ENCODE measurements at regions not wholly inside any gene's neighbourhood (a gene's known extent, or its start where the extent isn't known, plus 50 kb on each side); places are given as distances from the start of the nearest gene placed in this dataset.
"Not testable (repeated sequence)": the region's sequence is repeated elsewhere in the genome, so short reads cannot be mapped to it uniquely, and the experiment has no call there.

GRCh38 chr7:106570146-106570545 is 90.8 kb downstream of the CCDC71L start:
- Histone ChIP-seq H3K27ac (no peak overlapping the region), H3K9me3 (no peaks in the 10 kb centered on the region), H3K36me3 (no peaks in the 10 kb centered on the region), H3K27me3 (no peaks in the 10 kb centered on the region), H3K4me1 (peaks cover 0 to 4% (median 0%) of the 10 kb centered on the region in 4 donors), H3K4me3 (no peak overlapping the region)
- TF ChIP-seq EP300 (IDR thresholded peaks at IDR 0.05; ENCODE audit: low read depth): no peak
- TF ChIP-seq POLR2A (IDR thresholded peaks at IDR 0.05): no peak
- no peak for TF ChIP-seq CTCF (IDR thresholded peaks at IDR 0.05)
- TF ChIP-seq POLR2AphosphoS5 (IDR thresholded peaks at IDR 0.05): no peak
- 92 to 96% methylated on average over 2 of the region's 2 CpGs for WGBS, 2 donors (ENCODE audit: low coverage in 1 of 2)
- DNase-seq: no peak
- in situ Hi-C loops (cut with MboI; ENCODE audit: low pct_ligation_motif_present in 1 of 4, low pct_unique_long_range_greater_than_20kb in 1 of 4, low sequenced_read_pairs in 3 of 4) (no loop called here), intact Hi-C loops (cut with DNase I; ENCODE audit: low total_unique reads) (loop anchor here (10.0 kb wide), 1 partner anchor 55 kb away; no protein-coding TSS in a partner anchor)

GRCh38 chr7:106569500-106569929 is 91.4 kb downstream of the CCDC71L start:
- TF ChIP-seq POLR2AphosphoS5 (IDR thresholded peaks at IDR 0.05) (no peak), CTCF (IDR thresholded peaks at IDR 0.05) (no peak), POLR2A (IDR thresholded peaks at IDR 0.05) (no peak), EP300 (IDR thresholded peaks at IDR 0.05; ENCODE audit: low read depth) (no peak)
- 89 to 90% methylated on average over 10 of the region's 10 CpGs for WGBS, 2 donors (ENCODE audit: low coverage in 1 of 2)
- Histone ChIP-seq H3K4me1 (peaks cover 0 to 4% (median 0%) of the 10 kb centered on the region in 4 donors), H3K9me3 (no peaks in the 10 kb centered on the region), H3K27ac (no peak overlapping the region), H3K36me3 (no peaks in the 10 kb centered on the region), H3K4me3 (no peak overlapping the region), H3K27me3 (no peaks in the 10 kb centered on the region)
- DNase-seq: no peak
- intact Hi-C loops (cut with DNase I; ENCODE audit: low total_unique reads): no loop called here
- in situ Hi-C loops (cut with MboI; ENCODE audit: low pct_ligation_motif_present in 1 of 4, low pct_unique_long_range_greater_than_20kb in 1 of 4, low sequenced_read_pairs in 3 of 4): no loop called here

GRCh38 chr7:106568680-106569499 is 92.1 kb downstream of the CCDC71L start:
- TF ChIP-seq EP300 (IDR thresholded peaks at IDR 0.05; ENCODE audit: low read depth): no peak
- Histone ChIP-seq H3K9me3 (no peaks in the 10 kb centered on the region), H3K36me3 (no peaks in the 10 kb centered on the region), H3K4me3 (no peak overlapping the region), H3K4me1 (peaks cover 0 to 4% (median 0%) of the 10 kb centered on the region in 4 donors), H3K27me3 (no peaks in the 10 kb centered on the region), H3K27ac (no peak overlapping the region)
- intact Hi-C loops (cut with DNase I; ENCODE audit: low total_unique reads): no loop called here
- WGBS, 2 donors (ENCODE audit: low coverage in 1 of 2): 55 to 61% methylated on average over 2 to 4 of the region's 4 CpGs
- in situ Hi-C loops (cut with MboI; ENCODE audit: low pct_ligation_motif_present in 1 of 4, low pct_unique_long_range_greater_than_20kb in 1 of 4, low sequenced_read_pairs in 3 of 4): no loop called here
- DNase-seq: no peak

- TF ChIP-seq POLR2A (IDR thresholded peaks at IDR 0.05) (no peak), EP300 (IDR thresholded peaks at IDR 0.05; ENCODE audit: low read depth) (no peak), POLR2AphosphoS5 (IDR thresholded peaks at IDR 0.05) (no peak), CTCF (IDR thresholded peaks at IDR 0.05) (no peak)
- H3K4me1 ChIP-seq: peaks cover 0 to 4% (median 0%) of the 10 kb centered on the region in 4 donors
- no peaks in the 10 kb centered on the region for H3K27me3 ChIP-seq
- no peak for DNase-seq
- H3K9me3 ChIP-seq: no peaks in the 10 kb centered on the region
- 73 to 83% methylated on average over 2 of the region's 2 CpGs for whole genome bisulfite sequencing, 2 donors (ENCODE audit: low coverage in 1 of 2)
- in situ Hi-C loops (cut with MboI; ENCODE audit: low pct_ligation_motif_present in 1 of 4, low pct_unique_long_range_greater_than_20kb in 1 of 4, low sequenced_read_pairs in 3 of 4) (no loop called here), intact Hi-C loops (cut with DNase I; ENCODE audit: low total_unique reads) (no loop called here)
- H3K4me3 ChIP-seq: no peak overlapping the region
- no peak overlapping the region for H3K27ac ChIP-seq
- no peaks in the 10 kb centered on the region for H3K36me3 ChIP-seq
Measured at GRCh38 chr7:106568002-106568679, 92.8 kb downstream of the CCDC71L start.

GRCh38 chr7:106567204-106568001 is 93.6 kb downstream of the CCDC71L start:
- H3K9me3 ChIP-seq; H3K27ac ChIP-seq; H3K4me1 ChIP-seq; DNase-seq; H3K4me3 ChIP-seq; in situ Hi-C loops (cut with MboI; ENCODE audit: low pct_ligation_motif_present in 1 of 4, low pct_unique_long_range_greater_than_20kb in 1 of 4, low sequenced_read_pairs in 3 of 4); H3K36me3 ChIP-seq; H3K27me3 ChIP-seq; intact Hi-C loops (cut with DNase I; ENCODE audit: low total_unique reads): not testable (repeated sequence)
- 86 to 94% methylated on average over 11 to 15 of the region's 15 CpGs for WGBS, 2 donors (ENCODE audit: low coverage in 1 of 2)
